IMR-90 (cell line): ENCODE measurements at regions not wholly inside any gene's neighbourhood (a gene's known extent, or its start where the extent isn't known, plus 50 kb on each side); places are given as distances from the start of the nearest gene placed in this dataset.

Source experiments
- ATAC-seq: fragments of 200-7000 bp; cut with Tn5 transposase; 2 replicates; pipeline ENCODE4 v1.9.1; 2020; ENCODE audit warnings: low read depth, mild to moderate bottlenecking, moderate library complexity
- BruUV-seq: library from RNA; stranded (reverse); fragments of 400-500 nt; replicated peaks from 2 replicates; lab custom pipeline; 2021; lab: Mats Ljungman, UMichigan
- CTCF ChIA-PET: fragments of 300-600 bp; formaldehyde crosslinking; extraction: SDS; loops from one replicate; lab custom pipeline; 2021; ENCODE audit warnings: antibody characterized with exemption; lab: Yijun Ruan, JAX
- POLR2A ChIA-PET: fragments of 300-600 bp; sonication (Branson Sonifier 250); formaldehyde crosslinking; loops from one replicate; lab custom pipeline; 2022; ENCODE audit warnings: antibody characterized with exemption; ENCODE audit not compliant: unreplicated experiment; lab: Charles Lee
- DNase-seq: peaks from one replicate; pipeline ENCODE4 v3.0.0; 2013
- H2AFZ ChIP-seq: replicated peaks from 2 replicates; pipeline ENCODE3; 2013; ENCODE audit warnings: low read length, mild to moderate bottlenecking; ENCODE audit not compliant: poor library complexity
- H2AK5ac ChIP-seq: 2 replicates; pipeline ENCODE4 v1.6.1; 2013; ENCODE audit warnings: low read depth, low read length, inconsistent platforms
- H2AK9ac ChIP-seq: replicated peaks from 2 replicates; pipeline ENCODE3; 2013; ENCODE audit warnings: mild to moderate bottlenecking, low read depth, low read length, moderate library complexity; ENCODE audit not compliant: poor library complexity
- H2BK120ac ChIP-seq: 2 replicates; pipeline ENCODE4 v1.6.1; 2013; ENCODE audit warnings: low read depth, low read length, inconsistent platforms
- H2BK15ac ChIP-seq: 3 replicates; pipeline ENCODE4 v1.6.1; 2013; ENCODE audit warnings: low read depth, low read length, inconsistent platforms
- H2BK20ac ChIP-seq: 2 replicates; pipeline ENCODE4 v1.6.1; 2013; ENCODE audit warnings: low read depth, mild to moderate bottlenecking, inconsistent platforms, low read length, moderate library complexity
- H2BK5ac ChIP-seq: 2 replicates; pipeline ENCODE4 v1.6.1; 2013; ENCODE audit warnings: mild to moderate bottlenecking, low read depth, low read length, inconsistent platforms; ENCODE audit not compliant: poor library complexity, severe bottlenecking
- H3K14ac ChIP-seq: replicated peaks from 2 replicates; pipeline ENCODE4 v1.6.1; 2013; ENCODE audit warnings: low read depth, low read length, inconsistent platforms
- H3K18ac ChIP-seq: 2 replicates; pipeline ENCODE4 v1.6.1; 2013; ENCODE audit warnings: low read depth, low read length, control low read depth
- H3K23ac ChIP-seq: 2 replicates; pipeline ENCODE4 v1.6.1; 2013; ENCODE audit warnings: low read depth, low read length, inconsistent platforms
- H3K27ac ChIP-seq: 2 replicates; pipeline ENCODE4 v1.5.1; 2013; ENCODE audit warnings: mild to moderate bottlenecking, control low read depth, low read length; ENCODE audit not compliant: insufficient read depth
- H3K27me3 ChIP-seq: 2 replicates; pipeline ENCODE4 v1.6.1; 2013; ENCODE audit warnings: low read length; ENCODE audit not compliant: control insufficient read depth, insufficient read depth
- H3K36me3 ChIP-seq: 2 replicates; pipeline ENCODE4 v1.6.1; 2013; ENCODE audit warnings: low read length, mixed read lengths; ENCODE audit not compliant: control insufficient read depth, insufficient read depth
- H3K4ac ChIP-seq: 2 replicates; pipeline ENCODE4 v1.6.1; 2013; ENCODE audit warnings: low read depth, low read length, inconsistent platforms
- H3K4me1 ChIP-seq: 2 replicates; pipeline ENCODE4 v1.6.1; 2013; ENCODE audit warnings: low read length, mixed read lengths; ENCODE audit not compliant: control insufficient read depth, insufficient read depth
- H3K4me2 ChIP-seq: 2 replicates; pipeline ENCODE4 v1.6.1; 2013; ENCODE audit warnings: low read depth, mild to moderate bottlenecking, control low read depth, low read length, moderate library complexity
- H3K4me3 ChIP-seq: 2 replicates; pipeline ENCODE4 v1.5.1; 2013; ENCODE audit warnings: low read depth, mild to moderate bottlenecking, control low read depth, low read length, moderate library complexity; ENCODE audit not compliant: insufficient read depth
- H3K56ac ChIP-seq: 2 replicates; pipeline ENCODE4 v1.6.1; 2013; ENCODE audit warnings: low read length, inconsistent platforms; ENCODE audit not compliant: insufficient read depth; ENCODE audit errors: extremely low read depth
- H3K79me1 ChIP-seq, 2 experiments: 2 replicates each; pipeline ENCODE4 v1.6.1; 2013; ENCODE audit warnings: low read length in 2 of 2, inconsistent platforms in 1 of 2, low read depth in 1 of 2
- H3K9ac ChIP-seq: 2 replicates; pipeline ENCODE4 v1.6.1; 2013; ENCODE audit warnings: low read depth, low read length, control low read depth
- H3K9me1 ChIP-seq: 2 replicates; pipeline ENCODE4 v1.6.1; 2013; ENCODE audit warnings: low read length, inconsistent platforms; ENCODE audit not compliant: insufficient read depth
- H3K9me3 ChIP-seq: 2 replicates; pipeline ENCODE4 v1.6.1; 2013; ENCODE audit warnings: low read length; ENCODE audit not compliant: control insufficient read depth, insufficient read depth
- H4K20me1 ChIP-seq: 2 replicates; pipeline ENCODE4 v1.6.1; 2013; ENCODE audit warnings: low read length, inconsistent platforms; ENCODE audit not compliant: insufficient read depth
- H4K5ac ChIP-seq: 2 replicates; pipeline ENCODE4 v1.6.1; 2013; ENCODE audit warnings: mild to moderate bottlenecking, low read depth, low read length, control low read depth
- H4K8ac ChIP-seq, 2 experiments: 2 replicates each; pipeline ENCODE4 v1.6.1; 2013; ENCODE audit warnings: low read depth in 2 of 2, low read length in 2 of 2, control low read depth in 1 of 2, inconsistent platforms in 1 of 2
- H4K91ac ChIP-seq: 2 replicates; pipeline ENCODE4 v1.6.1; 2013; ENCODE audit warnings: low read depth, low read length, inconsistent platforms; ENCODE audit not compliant: insufficient read depth
- MAFK ChIP-seq: IDR thresholded peaks from 2 replicates; pipeline ENCODE4 v1.6.1; 2012; ENCODE audit warnings: low read depth, low read length, improper control_type of control experiment
- POLR2A ChIP-seq: IDR thresholded peaks from 2 replicates; pipeline ENCODE4 v1.6.1; 2012; ENCODE audit warnings: mild to moderate bottlenecking, low read depth, low read length
- dilution Hi-C: fragments of 300-500 bp; cut with HindIII; formaldehyde crosslinking; loops from one replicate; pipeline ENCODE4 v1.14.3; 2018; ENCODE audit warnings: low sequenced_read_pairs; ENCODE audit not compliant: unreplicated experiment
- in situ Hi-C: fragments of 300-500 bp; cut with MboI; formaldehyde crosslinking; loops from 3 replicates; pipeline ENCODE4 v1.14.3; 2019; ENCODE audit warnings: low sequenced_read_pairs, inconsistent platforms, mixed read lengths
- intact Hi-C: fragments of 100-400 bp; cut with micrococcal nuclease; formaldehyde crosslinking; loops from 2 replicates; pipeline ENCODE4 v1.10.0; 2022
- TF ChIP-seq, protein P1 (sequence below): conservative IDR thresholded peaks from 2 replicates; pipeline ENCODE4 v1.5.1; 2012; ENCODE audit warnings: mild to moderate bottlenecking, low read depth, low read length, improper control_type of control experiment

DNA sequence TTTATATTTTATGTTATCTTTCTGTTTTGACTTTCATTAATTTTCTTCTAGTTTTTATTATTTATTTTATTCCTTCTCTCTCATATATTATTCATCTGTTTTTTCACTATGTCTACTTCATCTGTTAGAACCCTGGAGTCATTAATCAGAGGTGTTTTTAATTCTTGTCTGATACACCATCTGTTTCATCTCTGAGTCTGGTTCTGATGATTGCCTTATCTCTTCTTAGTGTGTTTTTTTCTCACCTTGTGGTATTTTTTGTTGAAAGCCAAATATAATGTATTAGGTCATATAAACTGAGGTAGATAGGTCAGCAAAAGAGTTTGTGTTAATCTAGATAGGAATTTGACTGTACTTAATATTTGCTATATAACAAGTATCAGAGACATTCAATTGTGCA, 1005.7 kb upstream of the NCAM2 start:
- Histone ChIP-seq H3K23ac (no peak overlapping the region), H3K27ac (no peak overlapping the region), H3K14ac (no peak overlapping the region), H2BK5ac (no peak overlapping the region), H3K56ac (no peak overlapping the region), H3K4me1 (no peaks in the 10 kb centered on the region), H4K91ac (no peak overlapping the region), H2BK15ac (no peak overlapping the region), H3K18ac (no peak overlapping the region), H4K5ac (no peak overlapping the region), H3K4me2 (no peak overlapping the region), H3K27me3 (no peaks in the 10 kb centered on the region), H4K20me1 (no peaks in the 10 kb centered on the region), H2AK5ac (no peak overlapping the region), H3K4me3 (no peak overlapping the region), H2BK20ac (no peak overlapping the region), H3K9me3 (peaks cover 2% of the 10 kb centered on the region), H3K9me1 (no peaks in the 10 kb centered on the region), H3K9ac (no peak overlapping the region), H3K36me3 (no peaks in the 10 kb centered on the region), H2AK9ac (no peak overlapping the region), H2AFZ (no peak overlapping the region), H2BK120ac (no peak overlapping the region), H3K4ac (no peak overlapping the region), H4K8ac (no peak overlapping the region), H3K79me1 (no peaks in the 10 kb centered on the region)
- BruUV-seq: no TSS peak
- intact Hi-C loops (no loop called here), in situ Hi-C loops (no loop called here), dilution Hi-C loops (no loop called here)
- ATAC-seq (no peak), DNase-seq (no peak)
- POLR2A ChIA-PET: no interaction called here
- no peak for TF ChIP-seq MAFK
- TF ChIP-seq, protein P1, sequence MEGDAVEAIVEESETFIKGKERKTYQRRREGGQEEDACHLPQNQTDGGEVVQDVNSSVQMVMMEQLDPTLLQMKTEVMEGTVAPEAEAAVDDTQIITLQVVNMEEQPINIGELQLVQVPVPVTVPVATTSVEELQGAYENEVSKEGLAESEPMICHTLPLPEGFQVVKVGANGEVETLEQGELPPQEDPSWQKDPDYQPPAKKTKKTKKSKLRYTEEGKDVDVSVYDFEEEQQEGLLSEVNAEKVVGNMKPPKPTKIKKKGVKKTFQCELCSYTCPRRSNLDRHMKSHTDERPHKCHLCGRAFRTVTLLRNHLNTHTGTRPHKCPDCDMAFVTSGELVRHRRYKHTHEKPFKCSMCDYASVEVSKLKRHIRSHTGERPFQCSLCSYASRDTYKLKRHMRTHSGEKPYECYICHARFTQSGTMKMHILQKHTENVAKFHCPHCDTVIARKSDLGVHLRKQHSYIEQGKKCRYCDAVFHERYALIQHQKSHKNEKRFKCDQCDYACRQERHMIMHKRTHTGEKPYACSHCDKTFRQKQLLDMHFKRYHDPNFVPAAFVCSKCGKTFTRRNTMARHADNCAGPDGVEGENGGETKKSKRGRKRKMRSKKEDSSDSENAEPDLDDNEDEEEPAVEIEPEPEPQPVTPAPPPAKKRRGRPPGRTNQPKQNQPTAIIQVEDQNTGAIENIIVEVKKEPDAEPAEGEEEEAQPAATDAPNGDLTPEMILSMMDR: no peak
- TF ChIP-seq POLR2A: no peak
- CTCF ChIA-PET: no interaction called here
